Gastrocnemius medialis (tissue), 4 donors: ENCODE measurements at regions not wholly inside any gene's neighbourhood (a gene's known extent, or its start where the extent isn't known, plus 50 kb on each side); places are given as distances from the start of the nearest gene placed in this dataset.

ENCODE experiments used
- ATAC-seq, 2 donors: fragments of 150-250 bp; one replicate each; pipeline ENCODE4 v1.9.1; 2016
- DNase-seq, 2 donors: peaks; one replicate each; pipeline ENCODE4 v3.0.0-alpha.2; 2019
- H3K27ac ChIP-seq, 4 donors: fragments of 200-600 bp; sonication (generic); 1 replicate in 1 of 4; 2 replicates in 3 of 4; pipeline ENCODE4 v1.5.1; 2016 to 2018; ENCODE audit warnings: mild to moderate bottlenecking in 2 of 4, moderate library complexity in 1 of 4
- H3K27me3 ChIP-seq, 3 donors: fragments of 200-600 bp; sonication (generic) in 2 of 3; 1 replicate in 1 of 3; 2 replicates in 2 of 3; pipeline versions ENCODE4 v1.5.1 to v1.6.0; 2016 to 2019; ENCODE audit warnings: mild to moderate bottlenecking in 1 of 3, moderate library complexity in 1 of 3
- H3K36me3 ChIP-seq, 2 donors: fragments of 200-600 bp; sonication (generic) in 1 of 2; one replicate each; pipeline ENCODE4 v1.5.1; 2017 to 2018
- H3K4me1 ChIP-seq, 2 donors: fragments of 200-600 bp; sonication (generic) in 1 of 2; one replicate each; pipeline ENCODE4 v1.5.1; 2016 to 2017; ENCODE audit warnings: mild to moderate bottlenecking in 2 of 2
- H3K4me3 ChIP-seq, 4 donors: fragments of 200-600 bp; sonication (generic) in 3 of 4; 1 replicate in 1 of 4; 2 replicates in 3 of 4; pipeline ENCODE4 v1.5.1; 2016 to 2019; ENCODE audit warnings: mild to moderate bottlenecking in 2 of 4
- H3K9me3 ChIP-seq, 3 donors: fragments of 200-600 bp; sonication (generic) in 2 of 3; 1 replicate in 1 of 3; 2 replicates in 2 of 3; pipeline ENCODE4 v1.5.1; 2016 to 2019
- POLR2A ChIP-seq, 2 donors: fragments of 450-650 bp; IDR thresholded peaks; one replicate each; pipeline ENCODE4 v1.6.1; 2017; ENCODE audit warnings: antibody characterized with exemption in 2 of 2, mild to moderate bottlenecking in 2 of 2, moderate library complexity in 2 of 2
- in situ Hi-C, 4 donors: fragments of 200-750 bp; cut with MboI; loops; one replicate each; pipeline versions ENCODE4 v1.15.0 to v1.8.0; 2017; ENCODE audit warnings: low sequenced_read_pairs in 4 of 4
- intact Hi-C: fragments of 100-400 bp; cut with DNase I; formaldehyde crosslinking; loops from one replicate; pipeline ENCODE4 v1.15.1; 2023; ENCODE audit warnings: low total_unique reads
- TF ChIP-seq, protein P1 (sequence below), 5 experiments: fragments of 450-650 bp in 3 of 5; fragments of 200-600 bp in 2 of 5; sonication (generic) in 2 of 5; IDR thresholded peaks in 4 of 5; conservative IDR thresholded peaks in 1 of 5; 1 replicate in 4 of 5; 2 replicates in 1 of 5; pipeline ENCODE4 v1.5.1; 2016 to 2019; ENCODE audit warnings: antibody characterized with exemption in 5 of 5, mild to moderate bottlenecking in 3 of 5, moderate library complexity in 3 of 5

DNA sequence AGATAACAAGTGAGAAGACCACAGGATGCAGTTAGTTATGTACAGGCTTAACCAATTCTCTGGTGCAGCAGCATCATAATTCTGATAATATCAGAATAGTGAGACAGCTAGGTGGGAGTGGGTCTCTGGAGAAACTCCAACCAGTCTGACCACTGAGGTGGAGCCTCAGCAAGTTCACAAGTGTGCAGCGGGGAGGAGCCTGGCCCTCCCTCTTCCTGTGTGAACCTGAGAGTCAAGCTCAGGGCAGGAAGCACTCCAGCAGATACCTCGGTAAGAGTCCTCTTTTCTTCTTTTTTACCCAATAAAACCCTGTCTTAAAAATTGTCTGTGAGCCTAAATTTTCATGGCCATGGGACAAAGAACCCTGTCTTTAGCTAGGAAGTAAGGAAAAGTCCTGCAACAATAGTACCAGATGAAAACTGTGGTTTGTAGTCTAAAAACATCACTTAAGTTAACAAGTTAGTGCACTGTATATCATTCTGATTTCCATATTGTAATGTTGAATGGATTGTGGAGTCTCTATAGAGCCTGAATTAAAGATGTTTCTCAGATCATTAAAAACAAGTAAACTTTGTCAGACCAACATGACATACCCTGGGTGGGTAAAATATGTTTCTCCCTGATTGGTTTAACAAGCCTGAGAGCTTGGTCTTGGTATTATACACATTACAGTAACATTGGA is 370.8 kb downstream of the TMEM182 start:
- no peaks in the 10 kb centered on the region for H3K36me3 ChIP-seq
- no peak overlapping the region for H3K4me3 ChIP-seq
- no peak for ATAC-seq
- TF ChIP-seq, protein P1, sequence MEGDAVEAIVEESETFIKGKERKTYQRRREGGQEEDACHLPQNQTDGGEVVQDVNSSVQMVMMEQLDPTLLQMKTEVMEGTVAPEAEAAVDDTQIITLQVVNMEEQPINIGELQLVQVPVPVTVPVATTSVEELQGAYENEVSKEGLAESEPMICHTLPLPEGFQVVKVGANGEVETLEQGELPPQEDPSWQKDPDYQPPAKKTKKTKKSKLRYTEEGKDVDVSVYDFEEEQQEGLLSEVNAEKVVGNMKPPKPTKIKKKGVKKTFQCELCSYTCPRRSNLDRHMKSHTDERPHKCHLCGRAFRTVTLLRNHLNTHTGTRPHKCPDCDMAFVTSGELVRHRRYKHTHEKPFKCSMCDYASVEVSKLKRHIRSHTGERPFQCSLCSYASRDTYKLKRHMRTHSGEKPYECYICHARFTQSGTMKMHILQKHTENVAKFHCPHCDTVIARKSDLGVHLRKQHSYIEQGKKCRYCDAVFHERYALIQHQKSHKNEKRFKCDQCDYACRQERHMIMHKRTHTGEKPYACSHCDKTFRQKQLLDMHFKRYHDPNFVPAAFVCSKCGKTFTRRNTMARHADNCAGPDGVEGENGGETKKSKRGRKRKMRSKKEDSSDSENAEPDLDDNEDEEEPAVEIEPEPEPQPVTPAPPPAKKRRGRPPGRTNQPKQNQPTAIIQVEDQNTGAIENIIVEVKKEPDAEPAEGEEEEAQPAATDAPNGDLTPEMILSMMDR (IDR thresholded peaks at IDR 0.05 in 4 of 5, conservative IDR thresholded peaks at IDR 0.05 in 1 of 5) = no peak
- TF ChIP-seq POLR2A (IDR thresholded peaks at IDR 0.05) = no peak
- H3K4me1 ChIP-seq = no peaks in the 10 kb centered on the region
- no peak overlapping the region for H3K27ac ChIP-seq
- in situ Hi-C loops (no loop called here), intact Hi-C loops (no loop called here)
- H3K27me3 ChIP-seq = no peaks in the 10 kb centered on the region
- DNase-seq = no peak
- H3K9me3 ChIP-seq = no peaks in the 10 kb centered on the region

DNA sequence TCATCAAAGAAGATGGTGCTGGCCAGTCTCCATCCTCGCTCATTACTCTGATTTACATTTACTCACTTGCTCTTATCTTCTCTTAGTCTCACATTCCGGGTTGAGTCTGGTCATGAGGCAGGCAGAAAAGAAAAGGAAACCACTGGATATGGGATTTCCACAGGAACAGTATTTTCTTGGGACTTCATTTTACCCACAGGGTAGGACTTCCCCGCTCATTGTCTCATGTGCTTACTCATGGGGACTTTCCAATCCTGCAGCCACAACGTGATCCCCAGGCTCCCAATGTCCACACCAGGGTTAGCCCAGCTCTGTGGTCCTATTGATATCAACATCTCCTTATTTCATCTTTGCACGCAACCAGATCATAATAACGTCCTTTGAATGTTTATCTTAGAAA is 373.8 kb downstream of the TMEM182 start:
- intact Hi-C loops (no loop called here), in situ Hi-C loops (no loop called here)
- ATAC-seq (no peak), DNase-seq (no peak)
- Histone ChIP-seq H3K4me3 (no peak overlapping the region), H3K9me3 (no peaks in the 10 kb centered on the region), H3K27ac (no peak overlapping the region), H3K27me3 (no peaks in the 10 kb centered on the region), H3K36me3 (no peaks in the 10 kb centered on the region), H3K4me1 (no peaks in the 10 kb centered on the region)
- TF ChIP-seq POLR2A (IDR thresholded peaks at IDR 0.05) = no peak
- TF ChIP-seq, protein P1 (IDR thresholded peaks at IDR 0.05 in 4 of 5, conservative IDR thresholded peaks at IDR 0.05 in 1 of 5) = no peak

DNA sequence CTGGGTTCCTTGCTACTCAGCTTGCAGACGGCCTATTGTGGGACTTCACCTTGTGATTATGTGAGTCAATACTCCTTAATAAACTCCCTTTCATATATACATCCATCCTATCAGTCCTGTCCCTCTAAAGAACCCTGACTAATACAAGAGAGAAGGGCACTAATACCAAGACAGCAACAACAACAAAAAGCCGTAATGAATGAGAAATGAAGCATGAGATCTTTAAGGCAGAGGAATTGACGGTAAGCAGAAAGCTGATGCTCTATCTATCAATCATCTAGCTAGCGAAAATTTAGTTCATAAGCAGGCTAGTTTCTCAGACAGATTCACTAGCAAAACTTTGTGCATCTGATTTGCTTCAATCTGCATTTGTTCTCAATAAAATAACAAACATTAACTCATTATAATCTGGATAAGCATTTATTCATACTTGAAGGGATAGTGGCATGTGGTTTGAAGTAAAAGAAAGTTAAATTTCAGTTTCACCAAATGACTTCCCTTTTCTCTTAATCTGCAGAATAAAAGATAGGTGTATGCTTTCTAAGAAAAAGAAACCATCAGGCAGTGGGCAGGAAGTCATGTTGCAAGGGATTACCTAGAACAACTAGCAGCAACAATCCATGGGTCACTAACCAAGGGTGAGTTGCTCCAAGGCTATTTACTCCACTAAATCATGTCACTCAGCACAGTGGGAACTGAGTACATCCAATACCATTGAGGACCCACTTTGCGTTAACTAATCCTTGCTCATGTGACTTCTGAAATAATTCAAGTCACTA is 376.5 kb downstream of the TMEM182 start:
- DNase-seq (no peak), ATAC-seq (no peak)
- intact Hi-C loops (no loop called here), in situ Hi-C loops (no loop called here)
- Histone ChIP-seq H3K9me3 (no peaks in the 10 kb centered on the region), H3K27me3 (no peaks in the 10 kb centered on the region), H3K4me1 (no peaks in the 10 kb centered on the region), H3K27ac (no peak overlapping the region), H3K36me3 (no peaks in the 10 kb centered on the region), H3K4me3 (no peak overlapping the region)
- no peak for TF ChIP-seq POLR2A (IDR thresholded peaks at IDR 0.05)
- TF ChIP-seq, protein P1 (IDR thresholded peaks at IDR 0.05 in 4 of 5, conservative IDR thresholded peaks at IDR 0.05 in 1 of 5) = no peak

DNA sequence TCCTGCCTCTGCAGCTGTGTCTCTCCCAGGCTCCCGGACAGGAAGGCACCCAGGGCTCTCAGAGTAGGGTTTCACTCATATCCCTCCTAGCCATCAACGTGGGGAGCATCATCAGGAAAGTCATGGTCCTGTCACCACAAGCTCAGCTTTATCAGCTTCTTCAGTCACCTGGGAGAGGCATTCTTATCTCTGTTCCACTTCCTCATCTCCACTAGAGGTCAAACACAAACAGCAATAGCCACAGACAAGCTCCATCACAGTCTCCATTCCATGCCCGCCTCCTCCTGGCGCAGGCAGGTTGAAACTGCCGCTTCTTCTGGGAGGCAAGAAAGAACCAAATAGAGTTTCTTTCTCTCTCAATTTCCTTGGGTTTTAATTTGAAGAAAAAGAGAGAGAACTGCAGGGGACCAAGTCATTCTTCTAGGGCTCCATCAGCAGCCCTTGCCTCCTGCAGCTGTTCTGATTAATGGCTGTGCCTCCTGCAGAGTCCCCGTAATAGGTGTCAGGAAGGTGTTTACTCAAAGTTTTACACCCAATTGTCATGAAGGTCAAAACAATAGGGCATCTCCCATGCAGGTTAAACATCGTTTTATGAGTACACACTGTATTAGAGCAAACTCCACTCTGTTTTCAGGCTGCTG is 377.9 kb downstream of the TMEM182 start:
- no peak for DNase-seq
- ATAC-seq = no peak
- Histone ChIP-seq H3K4me3 (no peak overlapping the region), H3K27ac (no peak overlapping the region), H3K36me3 (no peaks in the 10 kb centered on the region), H3K9me3 (no peaks in the 10 kb centered on the region), H3K4me1 (no peaks in the 10 kb centered on the region), H3K27me3 (no peaks in the 10 kb centered on the region)
- TF ChIP-seq, protein P1 (IDR thresholded peaks at IDR 0.05 in 4 of 5, conservative IDR thresholded peaks at IDR 0.05 in 1 of 5) = no peak
- no peak for TF ChIP-seq POLR2A (IDR thresholded peaks at IDR 0.05)
- intact Hi-C loops (no loop called here), in situ Hi-C loops (no loop called here)
